PFSK-1 (cell line): ENCODE measurements at regions not wholly inside any gene's neighbourhood (a gene's known extent, or its start where the extent isn't known, plus 50 kb on each side); places are given as distances from the start of the nearest gene placed in this dataset.

Experiments used
- FOXP2 ChIP-seq: optimal IDR thresholded peaks from 2 replicates; pipeline ENCODE3; 2011; ENCODE audit warnings: borderline replicate concordance, control low read depth, inconsistent platforms; ENCODE audit not compliant: insufficient read depth; ENCODE audit errors: extremely low read length, extremely low read depth
- POLR2AphosphoS5 ChIP-seq: IDR thresholded peaks from 2 replicates; pipeline ENCODE4 v1.6.1; 2012; ENCODE audit warnings: low read depth, mild to moderate bottlenecking, control low read depth, low read length, moderate library complexity
- TAF1 ChIP-seq: IDR thresholded peaks from 2 replicates; pipeline ENCODE4 v1.6.1; 2012; ENCODE audit warnings: low read length, control low read depth, borderline replicate concordance; ENCODE audit not compliant: insufficient read depth
- TF ChIP-seq, protein P1 (sequence below), 2 experiments: IDR thresholded peaks; 2 replicates each; pipeline versions ENCODE4 v1.6.1 to v1.8.0; 2011 to 2012; ENCODE audit warnings: low read depth in 2 of 2, low read length in 2 of 2, control low read depth in 1 of 2, inconsistent platforms in 1 of 2, mild to moderate bottlenecking in 1 of 2, moderate library complexity in 1 of 2; ENCODE audit not compliant: insufficient read depth in 1 of 2

GRCh38 chr19:28964500-28964899, 248.5 kb downstream of the UQCRFS1 start:
- TF ChIP-seq TAF1 = no peak
- TF ChIP-seq POLR2AphosphoS5 = no peak
- TF ChIP-seq, protein P1, sequence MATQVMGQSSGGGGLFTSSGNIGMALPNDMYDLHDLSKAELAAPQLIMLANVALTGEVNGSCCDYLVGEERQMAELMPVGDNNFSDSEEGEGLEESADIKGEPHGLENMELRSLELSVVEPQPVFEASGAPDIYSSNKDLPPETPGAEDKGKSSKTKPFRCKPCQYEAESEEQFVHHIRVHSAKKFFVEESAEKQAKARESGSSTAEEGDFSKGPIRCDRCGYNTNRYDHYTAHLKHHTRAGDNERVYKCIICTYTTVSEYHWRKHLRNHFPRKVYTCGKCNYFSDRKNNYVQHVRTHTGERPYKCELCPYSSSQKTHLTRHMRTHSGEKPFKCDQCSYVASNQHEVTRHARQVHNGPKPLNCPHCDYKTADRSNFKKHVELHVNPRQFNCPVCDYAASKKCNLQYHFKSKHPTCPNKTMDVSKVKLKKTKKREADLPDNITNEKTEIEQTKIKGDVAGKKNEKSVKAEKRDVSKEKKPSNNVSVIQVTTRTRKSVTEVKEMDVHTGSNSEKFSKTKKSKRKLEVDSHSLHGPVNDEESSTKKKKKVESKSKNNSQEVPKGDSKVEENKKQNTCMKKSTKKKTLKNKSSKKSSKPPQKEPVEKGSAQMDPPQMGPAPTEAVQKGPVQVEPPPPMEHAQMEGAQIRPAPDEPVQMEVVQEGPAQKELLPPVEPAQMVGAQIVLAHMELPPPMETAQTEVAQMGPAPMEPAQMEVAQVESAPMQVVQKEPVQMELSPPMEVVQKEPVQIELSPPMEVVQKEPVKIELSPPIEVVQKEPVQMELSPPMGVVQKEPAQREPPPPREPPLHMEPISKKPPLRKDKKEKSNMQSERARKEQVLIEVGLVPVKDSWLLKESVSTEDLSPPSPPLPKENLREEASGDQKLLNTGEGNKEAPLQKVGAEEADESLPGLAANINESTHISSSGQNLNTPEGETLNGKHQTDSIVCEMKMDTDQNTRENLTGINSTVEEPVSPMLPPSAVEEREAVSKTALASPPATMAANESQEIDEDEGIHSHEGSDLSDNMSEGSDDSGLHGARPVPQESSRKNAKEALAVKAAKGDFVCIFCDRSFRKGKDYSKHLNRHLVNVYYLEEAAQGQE (IDR thresholded peaks at IDR 0.05; ENCODE audit: insufficient read depth in 1 of 2, low read depth in 2 of 2, low read length in 2 of 2) = no peak
- no peak for TF ChIP-seq FOXP2
